HFF-Myc (cell line): ENCODE measurements at regions not wholly inside any gene's neighbourhood (a gene's known extent, or its start where the extent isn't known, plus 50 kb on each side); places are given as distances from the start of the nearest gene placed in this dataset.

Experiments used
- DNase-seq: peaks from one replicate; pipeline ENCODE4 v3.0.0-alpha.2; 2011; ENCODE audit warnings: low read depth; ENCODE audit errors: extremely low read depth
- H3K4me3 ChIP-seq: replicated peaks from 2 replicates; pipeline ENCODE4 v1.5.1; 2011; ENCODE audit warnings: low read depth, mild to moderate bottlenecking, control low read depth, low read length
- CTCF ChIP-seq: IDR thresholded peaks from 2 replicates; pipeline ENCODE4 v1.5.1; 2012; ENCODE audit warnings: mild to moderate bottlenecking, low read depth, low read length, control low read depth; ENCODE audit errors: missing control alignments

DNA sequence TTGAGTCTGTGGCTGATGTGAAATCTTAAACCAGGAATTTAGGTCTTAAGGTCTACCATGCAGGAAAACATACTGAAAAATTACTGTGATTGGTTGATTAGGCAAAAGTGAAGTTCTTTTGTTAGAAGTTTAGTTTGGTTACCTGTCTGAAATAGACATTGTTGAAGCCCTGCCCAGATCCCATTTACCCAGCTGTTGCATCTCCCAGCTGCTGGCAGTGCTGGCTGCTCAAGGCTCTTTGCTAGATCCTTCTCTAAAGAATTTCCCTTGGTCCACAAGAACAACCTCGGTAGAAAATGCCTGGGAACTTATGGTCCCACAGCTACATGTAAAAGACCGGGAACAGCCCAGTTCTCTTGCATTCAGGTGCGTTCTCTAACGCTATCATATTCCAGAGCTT, 137.3 kb downstream of the EDEM1 start:
- TF ChIP-seq CTCF = no peak
- H3K4me3 ChIP-seq = no peak overlapping the region
- DNase-seq = no peak

GRCh38 chr3:5330152-5330810, 142.8 kb downstream of the EDEM1 start:
- TF ChIP-seq CTCF = no peak
- H3K4me3 ChIP-seq = no peak overlapping the region
- no peak for DNase-seq

DNA sequence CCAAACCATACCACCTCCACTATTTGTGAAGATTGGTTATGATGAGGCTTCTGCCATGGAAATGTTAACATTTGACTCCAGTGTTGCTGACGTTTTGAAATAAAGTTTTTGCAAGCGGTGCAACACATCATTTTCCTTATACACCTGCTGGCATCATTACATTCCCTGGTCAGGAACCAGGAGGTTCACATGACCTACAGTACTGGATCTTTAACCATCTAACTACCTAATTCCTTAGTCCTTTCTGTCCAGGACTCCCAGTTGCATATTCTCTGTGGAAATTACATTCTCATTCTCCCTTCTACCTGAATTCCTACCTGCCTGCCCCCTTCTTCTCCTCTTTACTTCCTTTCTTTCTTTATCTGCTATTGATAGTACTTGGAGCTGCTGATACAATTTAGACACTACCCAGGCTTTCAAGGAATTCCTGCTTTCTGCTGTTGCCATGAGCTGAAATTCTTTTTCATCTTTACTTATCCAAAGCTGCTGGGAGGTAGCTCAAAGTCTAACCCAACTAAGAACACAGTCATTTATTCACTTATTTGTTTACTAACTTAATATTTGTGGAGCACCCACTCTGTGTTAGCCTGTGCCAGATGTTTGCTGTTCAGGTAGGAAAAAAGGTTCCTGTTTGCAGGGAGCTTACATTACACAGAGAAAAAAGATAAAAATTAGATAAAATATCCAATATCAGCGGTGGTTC, 144.2 kb downstream of the EDEM1 start:
- H3K4me3 ChIP-seq = no peak overlapping the region
- no peak for TF ChIP-seq CTCF
- no peak for DNase-seq

- DNase-seq = no peak
- no peak overlapping the region for H3K4me3 ChIP-seq
- no peak for TF ChIP-seq CTCF
Measured at GRCh38 chr3:5332270-5332956, 144.9 kb downstream of the EDEM1 start.

DNA sequence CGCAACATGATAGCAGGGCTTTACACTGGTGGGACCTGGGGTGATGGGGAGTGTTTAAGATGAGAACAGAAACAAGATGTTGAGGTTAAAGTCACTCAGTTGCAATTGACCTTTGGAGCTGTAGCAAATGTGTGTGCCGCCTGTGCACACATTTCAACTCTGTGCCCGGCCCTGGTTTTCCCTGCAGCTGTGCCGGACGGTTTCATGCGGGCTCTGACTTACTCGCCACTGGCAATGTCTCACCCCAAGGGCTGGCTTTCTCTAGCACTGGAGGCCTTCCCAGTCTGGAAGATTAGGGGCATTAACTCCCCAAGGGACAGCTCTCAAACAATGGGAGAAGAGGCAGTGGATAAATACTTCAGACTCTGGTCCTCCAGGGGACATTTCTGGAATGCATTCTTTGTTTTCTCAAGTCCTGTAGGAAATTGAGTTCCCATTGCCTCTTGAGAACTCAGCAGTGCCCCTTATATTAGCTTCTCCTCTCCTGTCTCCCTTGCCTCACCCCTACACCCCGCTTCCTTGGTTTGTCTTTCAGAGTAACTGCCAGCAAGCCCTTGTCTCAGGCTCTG, 152.5 kb downstream of the EDEM1 start:
- DNase-seq = no peak
- H3K4me3 ChIP-seq = no peak overlapping the region
- no peak for TF ChIP-seq CTCF

GRCh38 chr3:5341610-5342009, 154.1 kb downstream of the EDEM1 start:
- DNase-seq = no peak
- TF ChIP-seq CTCF = no peak
- no peak overlapping the region for H3K4me3 ChIP-seq
